Osteoblast (primary cell): ENCODE measurements at regions not wholly inside any gene's neighbourhood (a gene's known extent, or its start where the extent isn't known, plus 50 kb on each side); places are given as distances from the start of the nearest gene placed in this dataset.

ENCODE experiments used
- DNase-seq: peaks from one replicate; pipeline ENCODE4 v3.0.0; 2011; ENCODE audit warnings: low spot score, mixed read lengths; ENCODE audit not compliant: insufficient read length; ENCODE audit errors: missing footprints
- H2AFZ ChIP-seq: 2 replicates; pipeline ENCODE4 v1.6.0; 2011; ENCODE audit warnings: mild to moderate bottlenecking, low read length
- H3K27ac ChIP-seq: 2 replicates; pipeline ENCODE4 v1.5.1; 2011; ENCODE audit warnings: mild to moderate bottlenecking, low read depth, low read length, moderate library complexity
- H3K27me3 ChIP-seq: 2 replicates; pipeline ENCODE4 v1.6.0; 2012; ENCODE audit warnings: mild to moderate bottlenecking, control low read depth, inconsistent platforms, low read length, moderate library complexity; ENCODE audit not compliant: insufficient read depth
- H3K36me3 ChIP-seq: 2 replicates; pipeline ENCODE4 v1.5.1; 2011; ENCODE audit warnings: mild to moderate bottlenecking, low read length, control low read depth, moderate library complexity; ENCODE audit not compliant: insufficient read depth
- H3K4me1 ChIP-seq: 2 replicates; pipeline ENCODE4 v1.5.1; 2011; ENCODE audit warnings: mild to moderate bottlenecking, low read length, control low read depth, moderate library complexity; ENCODE audit not compliant: insufficient read depth
- H3K4me2 ChIP-seq: 2 replicates; pipeline ENCODE4 v1.6.0; 2011; ENCODE audit warnings: mild to moderate bottlenecking, low read length; ENCODE audit not compliant: insufficient read depth
- H3K4me3 ChIP-seq: fragments of 200-600 bp; sonication (generic); 3 replicates; pipeline ENCODE4 v1.5.1; 2012; ENCODE audit warnings: mild to moderate bottlenecking, low read length, inconsistent platforms; ENCODE audit not compliant: insufficient read depth
- H3K79me2 ChIP-seq: 2 replicates; pipeline ENCODE4 v1.6.0; 2012; ENCODE audit warnings: mild to moderate bottlenecking, low read length, control low read depth, inconsistent platforms; ENCODE audit not compliant: insufficient read depth
- H3K9me3 ChIP-seq: 2 replicates; pipeline ENCODE4 v1.5.1; 2011; ENCODE audit warnings: low read depth, low read length, control low read depth
- H4K20me1 ChIP-seq: 2 replicates; pipeline ENCODE4 v1.6.0; 2012; ENCODE audit warnings: mild to moderate bottlenecking, low read length, control low read depth; ENCODE audit not compliant: insufficient read depth
- CTCF ChIP-seq: IDR thresholded peaks from 2 replicates; pipeline ENCODE4 v1.5.1; 2011; ENCODE audit warnings: mild to moderate bottlenecking, low read depth, low read length, moderate library complexity; ENCODE audit errors: extremely low read depth

GRCh38 chr17:55978578-55978977 lies 174.7 kb upstream of the ANKFN1 start:
- Histone ChIP-seq H3K36me3 (no peaks in the 10 kb centered on the region), H2AFZ (no peak overlapping the region), H3K79me2 (no peaks in the 10 kb centered on the region), H3K4me2 (no peak overlapping the region), H4K20me1 (no peaks in the 10 kb centered on the region), H3K4me1 (no peaks in the 10 kb centered on the region), H3K27ac (no peak overlapping the region), H3K4me3 (no peak overlapping the region), H3K9me3 (no peaks in the 10 kb centered on the region), H3K27me3 (no peaks in the 10 kb centered on the region)
- DNase-seq = no peak
- no peak for TF ChIP-seq CTCF

GRCh38 chr17:55983096-55983495 lies 170.2 kb upstream of the ANKFN1 start:
- Histone ChIP-seq H3K27me3 (no peaks in the 10 kb centered on the region), H3K4me2 (no peak overlapping the region), H3K27ac (no peak overlapping the region), H3K4me1 (no peaks in the 10 kb centered on the region), H3K9me3 (no peaks in the 10 kb centered on the region), H3K79me2 (no peaks in the 10 kb centered on the region), H4K20me1 (no peaks in the 10 kb centered on the region), H3K4me3 (no peak overlapping the region), H3K36me3 (no peaks in the 10 kb centered on the region), H2AFZ (no peak overlapping the region)
- no peak for DNase-seq
- no peak for TF ChIP-seq CTCF

GRCh38 chr17:55986817-55987216 lies 166.5 kb upstream of the ANKFN1 start:
- Histone ChIP-seq H3K4me2 (no peak overlapping the region), H4K20me1 (no peaks in the 10 kb centered on the region), H2AFZ (no peak overlapping the region), H3K79me2 (no peaks in the 10 kb centered on the region), H3K36me3 (no peaks in the 10 kb centered on the region), H3K27ac (no peak overlapping the region), H3K4me1 (no peaks in the 10 kb centered on the region), H3K9me3 (no peaks in the 10 kb centered on the region), H3K4me3 (no peak overlapping the region), H3K27me3 (no peaks in the 10 kb centered on the region)
- no peak for DNase-seq
- no peak for TF ChIP-seq CTCF

GRCh38 chr17:55988861-55989260 lies 164.4 kb upstream of the ANKFN1 start:
- no peaks in the 10 kb centered on the region for H3K36me3 ChIP-seq
- no peak overlapping the region for H3K4me3 ChIP-seq
- H2AFZ ChIP-seq = no peak overlapping the region
- no peak overlapping the region for H3K27ac ChIP-seq
- no peaks in the 10 kb centered on the region for H3K27me3 ChIP-seq
- no peak for TF ChIP-seq CTCF
- H3K4me1 ChIP-seq = no peaks in the 10 kb centered on the region
- no peak for DNase-seq
- no peaks in the 10 kb centered on the region for H3K9me3 ChIP-seq
- no peaks in the 10 kb centered on the region for H4K20me1 ChIP-seq
- no peak overlapping the region for H3K4me2 ChIP-seq
- no peaks in the 10 kb centered on the region for H3K79me2 ChIP-seq
